Lung (tissue), 11 donors: ENCODE measurements at regions not wholly inside any gene's neighbourhood (a gene's known extent, or its start where the extent isn't known, plus 50 kb on each side); places are given as distances from the start of the nearest gene placed in this dataset.

Source experiments
- ATAC-seq: fragments of 200-7000 bp; cut with Tn5 transposase; one replicate; pipeline ENCODE4 v1.9.1; 2020; ENCODE audit warnings: moderate number of reproducible peaks; ENCODE audit not compliant: insufficient read depth, low FRiP score
- DNase-seq, 3 donors: peaks; one replicate each; pipeline ENCODE4 v3.0.0-alpha.2; 2013 to 2017
- H3K27ac ChIP-seq, 2 donors: one replicate each; pipeline ENCODE4 v1.5.1; 2013; ENCODE audit warnings: mild to moderate bottlenecking in 2 of 2, moderate library complexity in 2 of 2, control low read depth in 1 of 2, inconsistent platforms in 1 of 2, low read depth in 1 of 2, low read length in 1 of 2
- H3K27me3 ChIP-seq, 3 donors: one replicate each; pipeline ENCODE4 v1.5.1; 2013; ENCODE audit warnings: low read length in 2 of 3; ENCODE audit not compliant: control insufficient read depth in 3 of 3, insufficient read depth in 3 of 3
- H3K36me3 ChIP-seq, 4 donors: one replicate each; pipeline ENCODE4 v1.5.1; 2013; ENCODE audit warnings: low read length in 4 of 4, mild to moderate bottlenecking in 1 of 4, moderate library complexity in 1 of 4; ENCODE audit not compliant: control insufficient read depth in 4 of 4, insufficient read depth in 4 of 4
- H3K4me1 ChIP-seq, 5 donors: one replicate each; pipeline ENCODE4 v1.5.1; 2013; ENCODE audit warnings: low read length in 5 of 5, mild to moderate bottlenecking in 2 of 5, moderate library complexity in 1 of 5; ENCODE audit not compliant: control insufficient read depth in 5 of 5, insufficient read depth in 5 of 5
- H3K4me3 ChIP-seq: one replicate; pipeline ENCODE4 v1.5.1; 2013; ENCODE audit warnings: mild to moderate bottlenecking, control low read depth, moderate library complexity
- H3K9ac ChIP-seq, 2 donors: one replicate each; pipeline ENCODE4 v1.5.1; 2013; ENCODE audit warnings: low read length in 2 of 2, control low read depth in 1 of 2; ENCODE audit not compliant: insufficient read depth in 1 of 2
- H3K9me3 ChIP-seq, 4 donors: one replicate each; pipeline ENCODE4 v1.5.1; 2013; ENCODE audit warnings: low read length in 3 of 4, mild to moderate bottlenecking in 1 of 4, moderate library complexity in 1 of 4; ENCODE audit not compliant: control insufficient read depth in 4 of 4, insufficient read depth in 3 of 4
- CTCF ChIP-seq: IDR thresholded peaks from 2 replicates; pipeline ENCODE4 v1.5.1; 2012; ENCODE audit warnings: mild to moderate bottlenecking; ENCODE audit errors: control extremely low read depth, extremely low read depth
- WGBS, 2 donors: extraction: QIAGEN DNeasy Blood & Tissue Kit; methylation state at CpG; one replicate each; pipeline ENCODE4 v1.1.7; 2013; 5-methylcytosine and 5-hydroxymethylcytosine counted together
- donor health status: control.
- donor health status: control.
- donor health status: Bipolar disorder and iron deficiency.
- donor health status: healthy.
- donor health status: DM: yes; HTN: yes; CAD: no.

- Histone ChIP-seq H3K4me1 (no peaks in the 10 kb centered on the region), H3K9ac (no peak overlapping the region), H3K9me3 (peaks cover 0 to 4% (median 1%) of the 10 kb centered on the region in 4 donors), H3K27me3 (no peaks in the 10 kb centered on the region), H3K36me3 (no peaks in the 10 kb centered on the region), H3K27ac (no peak overlapping the region), H3K4me3 (no peak overlapping the region)
- WGBS, 2 donors = 75 to 78% methylated on average over 9 of the region's 9 CpGs
- no peak for TF ChIP-seq CTCF
- DNase-seq (no peak), ATAC-seq (no peak)
Observed at GRCh38 chr11:16632295-16633200, 105.9 kb upstream of the C11orf58 start.

- no peak overlapping the region for H3K4me3 ChIP-seq
- H3K36me3 ChIP-seq = no peaks in the 10 kb centered on the region
- H3K27me3 ChIP-seq = no peaks in the 10 kb centered on the region
- TF ChIP-seq CTCF = no peak
- peaks cover 0 to 1% (median 0%) of the 10 kb centered on the region in 4 donors for H3K9me3 ChIP-seq
- no peaks in the 10 kb centered on the region for H3K4me1 ChIP-seq
- H3K27ac ChIP-seq = no peak overlapping the region
- no peak for ATAC-seq
- DNase-seq = no peak
- H3K9ac ChIP-seq = no peak overlapping the region
Observed at GRCh38 chr11:16630651-16631050, 107.8 kb upstream of the C11orf58 start.

- WGBS, 2 donors = 79 to 80% methylated on average over 5 of the region's 5 CpGs
- DNase-seq = no peak
- peaks cover 0 to 21% (median 18%) of the 10 kb centered on the region in 3 donors for H3K27me3 ChIP-seq
- no peak for ATAC-seq
- H3K9ac ChIP-seq = no peak overlapping the region
- no peak overlapping the region for H3K4me3 ChIP-seq
- H3K27ac ChIP-seq = no peak overlapping the region
- no peaks in the 10 kb centered on the region for H3K36me3 ChIP-seq
- H3K9me3 ChIP-seq = peaks cover 0 to 2% (median 0%) of the 10 kb centered on the region in 4 donors
- TF ChIP-seq CTCF = no peak
- peaks cover 0 to 13% (median under 1%) of the 10 kb centered on the region in 5 donors for H3K4me1 ChIP-seq
Observed at GRCh38 chr11:16618431-16618830, 120.0 kb upstream of the C11orf58 start.
